ENCODE measurements at regions not wholly inside any gene's neighbourhood (a gene's known extent, or its start where the extent isn't known, plus 50 kb on each side); places are given as distances from the start of the nearest gene placed in this dataset.

GRCh38 chr12:17017402-17017801, 411.4 kb upstream of the LMO3 start:
- no peak for TF ChIP-seq TAL1 (IDR thresholded peaks at IDR 0.05)
- no peak for TF ChIP-seq EP300 (IDR thresholded peaks at IDR 0.05; ENCODE audit: low read length)
- no peak for TF ChIP-seq NRF1 (conservative IDR thresholded peaks at IDR 0.05 in 1 of 2, IDR thresholded peaks at IDR 0.05 in 1 of 2)
- TF ChIP-seq CTCF (IDR thresholded peaks at IDR 0.05 in 2 of 3, conservative IDR thresholded peaks at IDR 0.05 in 1 of 3; ENCODE audit: insufficient read depth in 2 of 3, low read depth in 1 of 3, low read length in 3 of 3), result no peak
- no peak for TF ChIP-seq ZNF133 (CRISPR knock-in tag; IDR thresholded peaks at IDR 0.05)
- TF ChIP-seq ZNF551 (CRISPR knock-in tag; IDR thresholded peaks at IDR 0.05), result no peak
- TF ChIP-seq, protein P1, sequence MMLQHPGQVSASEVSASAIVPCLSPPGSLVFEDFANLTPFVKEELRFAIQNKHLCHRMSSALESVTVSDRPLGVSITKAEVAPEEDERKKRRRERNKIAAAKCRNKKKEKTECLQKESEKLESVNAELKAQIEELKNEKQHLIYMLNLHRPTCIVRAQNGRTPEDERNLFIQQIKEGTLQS (IDR thresholded peaks at IDR 0.05), result no peak
- TF ChIP-seq, protein P1 (CRISPR knock-in tag; conservative IDR thresholded peaks at IDR 0.05), result no peak
- TF ChIP-seq NFXL1 (CRISPR knock-in tag; IDR thresholded peaks at IDR 0.05), result no peak
- no peak for TF ChIP-seq POLR2AphosphoS5 (IDR thresholded peaks at IDR 0.05; ENCODE audit: control insufficient read depth, insufficient read depth, low read depth, low read length)
- TF ChIP-seq E2F8 (IDR thresholded peaks at IDR 0.05; ENCODE audit: low read depth, partially characterized antibody), result no peak
- TF ChIP-seq TEAD2 (tag; IDR thresholded peaks at IDR 0.05), result no peak
- TF ChIP-seq, protein P2, sequence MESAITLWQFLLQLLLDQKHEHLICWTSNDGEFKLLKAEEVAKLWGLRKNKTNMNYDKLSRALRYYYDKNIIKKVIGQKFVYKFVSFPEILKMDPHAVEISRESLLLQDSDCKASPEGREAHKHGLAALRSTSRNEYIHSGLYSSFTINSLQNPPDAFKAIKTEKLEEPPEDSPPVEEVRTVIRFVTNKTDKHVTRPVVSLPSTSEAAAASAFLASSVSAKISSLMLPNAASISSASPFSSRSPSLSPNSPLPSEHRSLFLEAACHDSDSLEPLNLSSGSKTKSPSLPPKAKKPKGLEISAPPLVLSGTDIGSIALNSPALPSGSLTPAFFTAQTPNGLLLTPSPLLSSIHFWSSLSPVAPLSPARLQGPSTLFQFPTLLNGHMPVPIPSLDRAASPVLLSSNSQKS (CRISPR knock-in tag; IDR thresholded peaks at IDR 0.05), result no peak

Data from K562 (cell line).